ENCODE measurements at regions not wholly inside any gene's neighbourhood (a gene's known extent, or its start where the extent isn't known, plus 50 kb on each side); places are given as distances from the start of the nearest gene placed in this dataset.
A peak's percentile ranks its signal among the peaks of the same experiment; 100 is the strongest.
"Not testable (repeated sequence)": the region's sequence is repeated elsewhere in the genome, so short reads cannot be mapped to it uniquely, and the experiment has no call there.

GRCh38 chr1:188930382-188930781 is 1547.3 kb downstream of the BRINP3 start:
- DNase-seq, result no peak

GRCh38 chr1:188931506-188931905 is 1546.2 kb downstream of the BRINP3 start:
- no peak for DNase-seq

GRCh38 chr1:188937965-188938551 is 1539.6 kb downstream of the BRINP3 start:
- DNase-seq, result peak in 1 of 4 experiments; percentile 2

GRCh38 chr1:188941986-188942385 is 1535.7 kb downstream of the BRINP3 start:
- no peak for DNase-seq

- DNase-seq, result no peak
Observed at GRCh38 chr1:188949701-188950100, 1528.0 kb downstream of the BRINP3 start.

- no peak for DNase-seq
Observed at GRCh38 chr1:188958461-188959115, 1519.1 kb downstream of the BRINP3 start.

- DNase-seq, result no peak
Observed at GRCh38 chr1:188986745-188987417, 1490.8 kb downstream of the BRINP3 start.

GRCh38 chr1:188988589-188988988 is 1489.1 kb downstream of the BRINP3 start:
- no peak for DNase-seq

- no peak for DNase-seq
Observed at GRCh38 chr1:188991221-188991930, 1486.3 kb downstream of the BRINP3 start.

- no peak for DNase-seq
Observed at GRCh38 chr1:189007824-189008223, 1469.8 kb downstream of the BRINP3 start.

GRCh38 chr1:189021577-189021976 is 1456.1 kb downstream of the BRINP3 start:
- no peak for DNase-seq

GRCh38 chr1:189022015-189022414 is 1455.6 kb downstream of the BRINP3 start:
- DNase-seq, result no peak

GRCh38 chr1:189027512-189027911 is 1450.2 kb downstream of the BRINP3 start:
- no peak for DNase-seq

GRCh38 chr1:189033169-189033568 is 1444.5 kb downstream of the BRINP3 start:
- DNase-seq, result no peak

- DNase-seq, result no peak
Observed at GRCh38 chr1:189036628-189037027, 1441.0 kb downstream of the BRINP3 start.

- DNase-seq, result no peak
Observed at GRCh38 chr1:189046127-189046526, 1431.5 kb downstream of the BRINP3 start.

GRCh38 chr1:189084811-189085210 is 1392.9 kb downstream of the BRINP3 start:
- DNase-seq, result no peak

- no peak for DNase-seq
Observed at GRCh38 chr1:189103956-189104355, 1373.7 kb downstream of the BRINP3 start.

- DNase-seq, result no peak
Observed at GRCh38 chr1:189117072-189117770, 1360.4 kb downstream of the BRINP3 start.

GRCh38 chr1:189121941-189122340 is 1355.7 kb downstream of the BRINP3 start:
- no peak for DNase-seq

- no peak for DNase-seq
Observed at GRCh38 chr1:189125694-189126093, 1352.0 kb downstream of the BRINP3 start.

- no peak for DNase-seq
Observed at GRCh38 chr1:189131576-189131975, 1346.1 kb downstream of the BRINP3 start.

- not testable (repeated sequence) for DNase-seq
Observed at GRCh38 chr1:189139748-189140147, 1337.9 kb downstream of the BRINP3 start.

All from suppressor macrophage (primary cell).